Astrocyte of the spinal cord (primary cell): ENCODE measurements at regions not wholly inside any gene's neighbourhood (a gene's known extent, or its start where the extent isn't known, plus 50 kb on each side); places are given as distances from the start of the nearest gene placed in this dataset.

Experiments used
- DNase-seq: peaks from one replicate; pipeline ENCODE4 v3.0.0; 2011; ENCODE audit warnings: low read depth, low spot score
- H3K4me3 ChIP-seq: 2 replicates; pipeline ENCODE4 v1.5.1; 2011; ENCODE audit warnings: low read depth, mild to moderate bottlenecking, low read length, moderate library complexity
- CTCF ChIP-seq: IDR thresholded peaks from 2 replicates; pipeline ENCODE4 v1.5.1; 2012; ENCODE audit warnings: low read depth, mild to moderate bottlenecking, low read length, inconsistent platforms
- in situ Hi-C: cut with HindIII; loops from 2 replicates; pipeline ENCODE4 v1.10.0; 2017; ENCODE audit warnings: low sequenced_read_pairs

- no peak for TF ChIP-seq CTCF
- no peak for DNase-seq
- H3K4me3 ChIP-seq = no peak overlapping the region
- in situ Hi-C loops = no loop called here
Observed at GRCh38 chr21:15406791-15407190, 323.0 kb upstream of the USP25 start.

GRCh38 chr21:15407585-15407984, 322.2 kb upstream of the USP25 start:
- no peak for TF ChIP-seq CTCF
- H3K4me3 ChIP-seq = no peak overlapping the region
- DNase-seq = no peak
- in situ Hi-C loops = no loop called here

- in situ Hi-C loops = no loop called here
- TF ChIP-seq CTCF = no peak
- no peak overlapping the region for H3K4me3 ChIP-seq
- DNase-seq = no peak
Observed at GRCh38 chr21:15408089-15408488, 321.7 kb upstream of the USP25 start.

- no peak overlapping the region for H3K4me3 ChIP-seq
- in situ Hi-C loops = no loop called here
- DNase-seq = no peak
- TF ChIP-seq CTCF = no peak
Observed at GRCh38 chr21:15409031-15409430, 320.8 kb upstream of the USP25 start.

GRCh38 chr21:15410853-15411252, 318.9 kb upstream of the USP25 start:
- no peak overlapping the region for H3K4me3 ChIP-seq
- TF ChIP-seq CTCF = no peak
- no peak for DNase-seq
- in situ Hi-C loops = no loop called here

GRCh38 chr21:15414057-15414456, 315.7 kb upstream of the USP25 start:
- TF ChIP-seq CTCF = no peak
- in situ Hi-C loops = no loop called here
- DNase-seq = no peak
- no peak overlapping the region for H3K4me3 ChIP-seq
